Fibroblast of mammary gland (primary cell): ENCODE measurements at regions not wholly inside any gene's neighbourhood (a gene's known extent, or its start where the extent isn't known, plus 50 kb on each side); places are given as distances from the start of the nearest gene placed in this dataset.

Experiments
- DNase-seq: peaks from one replicate; pipeline ENCODE4 v3.0.0-alpha.2; 2010; ENCODE audit warnings: low read depth
- H3K4me3 ChIP-seq: 2 replicates; pipeline ENCODE4 v1.5.1; 2011; ENCODE audit warnings: low read depth, mild to moderate bottlenecking, low read length, moderate library complexity; ENCODE audit not compliant: control insufficient read depth
- TF ChIP-seq, protein P1 (sequence below): conservative IDR thresholded peaks from 2 replicates; pipeline ENCODE4 v1.5.1; 2011; ENCODE audit warnings: low read depth, low read length, inconsistent platforms; ENCODE audit not compliant: control insufficient read depth, insufficient read depth

GRCh38 chr6:87830907-87831306 is 128.9 kb upstream of the AKIRIN2 start:
- no peak overlapping the region for H3K4me3 ChIP-seq
- TF ChIP-seq, protein P1, sequence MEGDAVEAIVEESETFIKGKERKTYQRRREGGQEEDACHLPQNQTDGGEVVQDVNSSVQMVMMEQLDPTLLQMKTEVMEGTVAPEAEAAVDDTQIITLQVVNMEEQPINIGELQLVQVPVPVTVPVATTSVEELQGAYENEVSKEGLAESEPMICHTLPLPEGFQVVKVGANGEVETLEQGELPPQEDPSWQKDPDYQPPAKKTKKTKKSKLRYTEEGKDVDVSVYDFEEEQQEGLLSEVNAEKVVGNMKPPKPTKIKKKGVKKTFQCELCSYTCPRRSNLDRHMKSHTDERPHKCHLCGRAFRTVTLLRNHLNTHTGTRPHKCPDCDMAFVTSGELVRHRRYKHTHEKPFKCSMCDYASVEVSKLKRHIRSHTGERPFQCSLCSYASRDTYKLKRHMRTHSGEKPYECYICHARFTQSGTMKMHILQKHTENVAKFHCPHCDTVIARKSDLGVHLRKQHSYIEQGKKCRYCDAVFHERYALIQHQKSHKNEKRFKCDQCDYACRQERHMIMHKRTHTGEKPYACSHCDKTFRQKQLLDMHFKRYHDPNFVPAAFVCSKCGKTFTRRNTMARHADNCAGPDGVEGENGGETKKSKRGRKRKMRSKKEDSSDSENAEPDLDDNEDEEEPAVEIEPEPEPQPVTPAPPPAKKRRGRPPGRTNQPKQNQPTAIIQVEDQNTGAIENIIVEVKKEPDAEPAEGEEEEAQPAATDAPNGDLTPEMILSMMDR, result no peak
- no peak for DNase-seq

DNA sequence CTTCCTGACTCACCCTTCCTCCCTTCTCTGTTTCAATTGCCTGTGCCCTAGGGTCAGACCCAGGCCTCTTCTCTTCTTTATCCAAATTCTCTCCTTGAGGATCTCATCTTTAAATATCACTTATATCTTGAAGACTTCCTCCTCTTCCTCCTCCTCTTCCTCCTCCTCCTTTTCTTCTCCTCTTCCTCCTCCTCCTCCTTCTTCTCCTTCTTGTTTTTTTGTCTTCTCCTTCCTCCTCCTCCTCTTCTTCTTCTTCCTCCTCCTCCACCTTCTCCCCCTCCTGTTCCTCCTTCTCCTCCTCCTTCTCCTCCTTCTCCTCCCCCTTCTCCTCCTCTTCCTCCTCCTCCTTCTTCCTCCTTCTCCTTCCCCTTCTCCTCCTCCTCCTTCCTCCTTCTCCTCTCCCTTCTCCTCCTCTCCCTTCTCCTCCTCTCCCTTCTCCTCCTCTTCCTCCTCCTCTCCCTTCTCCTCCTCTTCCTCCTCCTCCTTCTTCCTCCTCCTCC is 127.6 kb upstream of the AKIRIN2 start:
- H3K4me3 ChIP-seq, result no peak overlapping the region
- DNase-seq, result no peak
- TF ChIP-seq, protein P1, result no peak

DNA sequence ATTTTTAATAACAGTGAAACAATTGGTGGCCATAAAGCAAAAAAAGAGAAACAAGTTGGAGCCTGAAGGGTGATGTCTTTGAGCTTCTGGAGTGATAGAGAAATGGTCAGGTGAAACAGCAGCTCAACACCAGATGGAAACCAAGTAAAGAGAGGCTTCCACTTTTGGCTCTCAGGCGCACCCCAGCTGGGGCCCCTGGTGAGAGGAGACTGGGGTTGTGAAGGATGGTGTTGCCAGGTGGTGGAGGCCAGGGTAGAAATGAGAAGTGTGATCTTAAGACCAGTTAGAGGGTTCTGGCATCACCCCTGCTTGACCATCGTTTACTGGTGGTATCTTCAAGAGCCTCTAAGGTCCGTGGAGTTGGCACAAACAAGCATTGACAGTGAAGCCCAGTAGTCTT is 126.0 kb upstream of the AKIRIN2 start:
- no peak for DNase-seq
- H3K4me3 ChIP-seq, result no peak overlapping the region
- TF ChIP-seq, protein P1, result no peak

DNA sequence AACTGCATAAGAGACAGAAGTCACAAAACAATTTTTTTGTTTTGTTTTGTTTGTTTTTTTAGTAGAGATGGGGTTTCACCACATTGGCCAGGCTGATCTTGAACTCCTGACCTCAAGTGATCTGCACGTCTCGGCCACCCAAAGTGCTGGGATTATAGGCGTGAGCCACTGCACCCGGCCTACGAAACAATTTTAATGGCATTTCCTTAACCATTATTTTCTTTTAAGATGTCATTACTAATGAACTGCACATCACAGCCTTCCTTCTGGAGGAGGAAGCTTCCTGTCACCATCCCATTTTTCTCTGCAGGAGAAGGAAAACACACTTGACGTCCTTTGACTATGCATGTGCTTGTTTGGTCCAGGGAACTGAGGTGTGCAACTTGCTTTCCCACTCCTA is 125.3 kb upstream of the AKIRIN2 start:
- TF ChIP-seq, protein P1, result no peak
- no peak overlapping the region for H3K4me3 ChIP-seq
- no peak for DNase-seq

GRCh38 chr6:87826424-87826823 is 124.4 kb upstream of the AKIRIN2 start:
- TF ChIP-seq, protein P1, result no peak
- H3K4me3 ChIP-seq, result no peak overlapping the region
- no peak for DNase-seq

DNA sequence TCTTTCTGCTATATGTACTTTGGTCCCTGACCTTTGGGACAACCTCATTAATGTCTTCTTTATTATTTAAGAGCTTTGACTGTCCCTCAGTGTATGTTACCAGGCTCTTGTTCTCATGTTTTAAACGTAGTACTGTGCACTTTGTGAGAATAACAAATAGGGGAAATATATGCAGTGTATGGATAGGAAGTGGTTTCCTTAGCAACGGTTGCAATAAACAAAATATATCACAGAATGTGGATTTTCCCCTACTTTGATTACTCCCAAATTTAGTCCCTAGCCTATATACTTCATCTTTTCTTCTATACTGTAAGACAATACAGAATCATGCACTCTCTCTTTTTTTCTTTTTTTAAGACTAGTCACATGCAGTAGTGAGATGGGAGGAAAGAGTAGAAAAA is 123.8 kb upstream of the AKIRIN2 start:
- H3K4me3 ChIP-seq, result no peak overlapping the region
- DNase-seq, result no peak
- TF ChIP-seq, protein P1, result no peak

GRCh38 chr6:87824958-87825491 is 123.0 kb upstream of the AKIRIN2 start:
- TF ChIP-seq, protein P1, result no peak
- no peak for DNase-seq
- H3K4me3 ChIP-seq, result no peak overlapping the region
